ENCODE measurements at regions not wholly inside any gene's neighbourhood (a gene's known extent, or its start where the extent isn't known, plus 50 kb on each side); places are given as distances from the start of the nearest gene placed in this dataset.

DNA sequence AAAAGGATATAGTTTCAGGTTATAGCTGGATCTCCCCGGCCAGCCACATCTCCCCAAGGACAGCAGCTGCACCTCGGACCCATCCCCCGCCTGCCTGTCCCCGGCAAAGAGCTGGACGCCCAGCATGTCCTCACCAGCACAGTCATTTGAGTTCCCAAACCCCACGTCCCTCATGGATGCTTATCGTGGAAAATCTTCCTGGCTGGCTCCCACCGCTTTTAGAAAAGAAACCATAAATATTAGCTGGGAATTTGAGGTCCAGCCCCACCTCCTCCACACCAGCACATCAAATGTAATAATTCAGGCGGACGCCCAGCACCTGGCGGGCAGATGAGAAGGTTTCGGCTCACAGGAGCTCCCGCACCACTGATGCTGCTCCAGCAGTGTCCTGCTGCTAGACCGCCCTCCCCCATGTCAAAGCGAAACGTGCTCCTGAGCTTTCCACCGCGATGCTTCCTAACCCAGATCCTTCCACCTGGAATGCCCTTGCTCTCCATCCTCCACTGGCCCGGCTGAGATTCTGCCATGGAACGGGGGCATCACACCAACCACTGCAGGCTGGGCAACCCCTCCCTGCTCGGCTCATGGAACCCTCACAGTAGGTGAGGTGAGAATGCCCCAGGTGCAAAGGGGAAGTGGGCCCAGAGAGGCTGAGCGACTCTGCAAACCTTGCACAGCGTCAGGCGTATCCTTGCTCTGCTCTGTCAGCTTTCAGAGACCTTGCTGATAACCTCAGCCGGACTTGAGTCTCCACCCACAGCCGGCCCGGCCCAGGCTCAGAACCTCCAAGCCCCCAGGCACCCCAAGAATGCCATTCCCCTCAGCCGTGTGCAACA is 71.5 kb upstream of the GPC1 start:
- H3K9me3 ChIP-seq (ENCODE audit: control insufficient read depth in 4 of 4, insufficient read depth in 3 of 4, low read length in 3 of 4), result peaks cover 0 to 16% (median 4%) of the 10 kb centered on the region in 4 donors
- no peak overlapping the region for H3K9ac ChIP-seq (ENCODE audit: insufficient read depth in 1 of 2, low read length in 2 of 2)
- H3K4me1 ChIP-seq (ENCODE audit: control insufficient read depth in 5 of 5, insufficient read depth in 5 of 5, low read length in 5 of 5), result peaks cover 0 to 2% (median 0%) of the 10 kb centered on the region in 5 donors
- DNase-seq (no peak), ATAC-seq (ENCODE audit: insufficient read depth, low FRiP score) (no peak)
- 79% methylated on average over 28 of the region's 28 CpGs for WGBS, 2 donors
- no peaks in the 10 kb centered on the region for H3K27me3 ChIP-seq (ENCODE audit: control insufficient read depth in 3 of 3, insufficient read depth in 3 of 3, low read length in 2 of 3)
- TF ChIP-seq, protein P1, sequence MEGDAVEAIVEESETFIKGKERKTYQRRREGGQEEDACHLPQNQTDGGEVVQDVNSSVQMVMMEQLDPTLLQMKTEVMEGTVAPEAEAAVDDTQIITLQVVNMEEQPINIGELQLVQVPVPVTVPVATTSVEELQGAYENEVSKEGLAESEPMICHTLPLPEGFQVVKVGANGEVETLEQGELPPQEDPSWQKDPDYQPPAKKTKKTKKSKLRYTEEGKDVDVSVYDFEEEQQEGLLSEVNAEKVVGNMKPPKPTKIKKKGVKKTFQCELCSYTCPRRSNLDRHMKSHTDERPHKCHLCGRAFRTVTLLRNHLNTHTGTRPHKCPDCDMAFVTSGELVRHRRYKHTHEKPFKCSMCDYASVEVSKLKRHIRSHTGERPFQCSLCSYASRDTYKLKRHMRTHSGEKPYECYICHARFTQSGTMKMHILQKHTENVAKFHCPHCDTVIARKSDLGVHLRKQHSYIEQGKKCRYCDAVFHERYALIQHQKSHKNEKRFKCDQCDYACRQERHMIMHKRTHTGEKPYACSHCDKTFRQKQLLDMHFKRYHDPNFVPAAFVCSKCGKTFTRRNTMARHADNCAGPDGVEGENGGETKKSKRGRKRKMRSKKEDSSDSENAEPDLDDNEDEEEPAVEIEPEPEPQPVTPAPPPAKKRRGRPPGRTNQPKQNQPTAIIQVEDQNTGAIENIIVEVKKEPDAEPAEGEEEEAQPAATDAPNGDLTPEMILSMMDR (IDR thresholded peaks at IDR 0.05; ENCODE audit: control extremely low read depth, extremely low read depth), result no peak
- no peaks in the 10 kb centered on the region for H3K36me3 ChIP-seq (ENCODE audit: control insufficient read depth in 4 of 4, insufficient read depth in 4 of 4, low read length in 4 of 4)
- H3K4me3 ChIP-seq, result no peak overlapping the region
- no peak overlapping the region for H3K27ac ChIP-seq (ENCODE audit: low read depth in 1 of 2, low read length in 1 of 2)

DNA sequence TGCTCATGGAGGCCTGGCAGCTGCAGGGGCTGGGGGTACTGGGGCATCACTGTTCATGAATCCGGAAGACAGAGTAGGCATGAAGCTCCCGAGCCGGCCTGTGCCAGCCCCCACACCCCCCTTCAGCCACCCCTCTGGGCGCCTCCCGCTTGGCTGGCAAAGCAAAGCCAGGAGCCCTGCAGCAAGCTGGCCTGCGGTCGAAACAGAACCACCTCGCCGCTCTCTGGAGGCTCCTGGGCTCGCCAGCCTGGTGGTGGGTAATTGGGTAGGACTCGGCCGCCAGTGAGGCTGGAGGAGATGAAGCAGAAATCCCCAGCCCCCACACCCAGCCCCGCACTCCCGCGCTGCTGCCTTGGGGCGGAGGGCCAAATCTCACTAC is 70.9 kb upstream of the GPC1 start:
- Histone ChIP-seq H3K4me3 (no peak overlapping the region), H3K27me3 (ENCODE audit: control insufficient read depth in 3 of 3, insufficient read depth in 3 of 3, low read length in 2 of 3) (no peaks in the 10 kb centered on the region), H3K27ac (ENCODE audit: low read depth in 1 of 2, low read length in 1 of 2) (no peak overlapping the region), H3K9me3 (ENCODE audit: control insufficient read depth in 4 of 4, insufficient read depth in 3 of 4, low read length in 3 of 4) (peaks cover 0 to 12% (median 4%) of the 10 kb centered on the region in 4 donors), H3K4me1 (ENCODE audit: control insufficient read depth in 5 of 5, insufficient read depth in 5 of 5, low read length in 5 of 5) (peaks cover 0 to 5% (median 0%) of the 10 kb centered on the region in 5 donors), H3K9ac (ENCODE audit: insufficient read depth in 1 of 2, low read length in 2 of 2) (no peak overlapping the region), H3K36me3 (ENCODE audit: control insufficient read depth in 4 of 4, insufficient read depth in 4 of 4, low read length in 4 of 4) (no peaks in the 10 kb centered on the region)
- 87 to 93% methylated on average over 16 of the region's 16 CpGs for WGBS, 2 donors
- no peak for ATAC-seq (ENCODE audit: insufficient read depth, low FRiP score)
- no peak for DNase-seq
- TF ChIP-seq, protein P1 (IDR thresholded peaks at IDR 0.05; ENCODE audit: control extremely low read depth, extremely low read depth), result no peak

DNA sequence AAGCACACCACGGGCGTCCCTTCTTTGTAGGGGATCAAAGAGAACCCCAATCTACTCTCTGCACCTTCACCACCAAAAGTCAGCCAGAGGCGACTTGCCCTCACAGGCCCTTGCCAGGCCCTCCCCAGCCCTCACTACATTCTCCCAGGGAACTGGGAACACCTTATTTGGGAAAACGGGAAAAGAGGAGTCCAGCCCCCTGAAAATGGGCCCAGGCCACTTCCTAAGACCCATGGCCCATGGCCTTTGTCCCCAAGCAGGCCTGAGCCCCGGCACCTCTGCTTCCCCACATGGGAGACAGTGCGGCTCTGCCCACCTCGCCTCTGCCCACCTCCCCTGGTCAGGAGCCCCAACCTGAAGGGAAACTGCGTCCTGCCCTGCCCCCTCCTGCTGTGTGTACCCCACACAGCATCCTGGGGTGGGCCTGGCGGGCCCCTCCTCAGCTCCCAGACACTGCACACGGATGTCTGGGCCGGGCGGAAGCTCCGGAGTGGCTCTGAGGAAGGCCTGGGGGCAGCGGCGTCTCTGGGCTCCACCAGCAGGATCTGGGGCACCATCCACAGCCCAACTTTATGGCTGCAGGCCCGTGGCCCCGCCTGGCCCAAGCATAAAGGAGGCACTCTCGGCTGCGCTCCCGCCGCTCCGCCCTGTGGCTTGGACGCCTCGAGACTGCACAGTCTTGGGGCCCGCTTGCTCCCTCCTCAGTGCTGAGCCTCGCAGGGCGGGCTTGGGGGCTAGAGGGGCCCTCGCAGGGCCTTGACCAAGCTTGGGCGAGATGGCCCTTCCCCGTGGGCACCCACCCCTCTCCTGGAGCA is 70.3 kb upstream of the GPC1 start:
- Histone ChIP-seq H3K4me3 (no peak overlapping the region), H3K9ac (ENCODE audit: insufficient read depth in 1 of 2, low read length in 2 of 2) (no peak overlapping the region), H3K27me3 (ENCODE audit: control insufficient read depth in 3 of 3, insufficient read depth in 3 of 3, low read length in 2 of 3) (no peaks in the 10 kb centered on the region), H3K36me3 (ENCODE audit: control insufficient read depth in 4 of 4, insufficient read depth in 4 of 4, low read length in 4 of 4) (no peaks in the 10 kb centered on the region), H3K27ac (ENCODE audit: low read depth in 1 of 2, low read length in 1 of 2) (no peak overlapping the region), H3K4me1 (ENCODE audit: control insufficient read depth in 5 of 5, insufficient read depth in 5 of 5, low read length in 5 of 5) (peaks cover 0 to 10% (median 5%) of the 10 kb centered on the region in 5 donors), H3K9me3 (ENCODE audit: control insufficient read depth in 4 of 4, insufficient read depth in 3 of 4, low read length in 3 of 4) (peaks cover 0 to 7% (median 3%) of the 10 kb centered on the region in 4 donors)
- WGBS, 2 donors, result 87 to 93% methylated on average over 29 to 30 of the region's 30 CpGs
- ATAC-seq (ENCODE audit: insufficient read depth, low FRiP score) (no peak), DNase-seq (no peak)
- TF ChIP-seq, protein P1 (IDR thresholded peaks at IDR 0.05; ENCODE audit: control extremely low read depth, extremely low read depth), result no peak

All from lung (tissue), 11 donors.